Lower leg skin (tissue), 4 donors: ENCODE measurements at regions not wholly inside any gene's neighbourhood (a gene's known extent, or its start where the extent isn't known, plus 50 kb on each side); places are given as distances from the start of the nearest gene placed in this dataset.

ENCODE experiments used
- DNase-seq, 2 donors: peaks; one replicate each; pipeline ENCODE4 v3.0.0-alpha.2; 2019; ENCODE audit warnings: low spot score in 2 of 2
- H3K4me3 ChIP-seq: fragments of 200-600 bp; sonication (generic); 2 replicates; pipeline ENCODE4 v1.5.1; 2017; ENCODE audit warnings: mild to moderate bottlenecking, low read depth; ENCODE audit not compliant: poor library complexity, severe bottlenecking
- CTCF ChIP-seq, 3 donors: fragments of 450-650 bp; IDR thresholded peaks; one replicate each; pipeline ENCODE4 v1.5.1; 2016; ENCODE audit warnings: antibody characterized with exemption in 3 of 3, mild to moderate bottlenecking in 3 of 3, moderate library complexity in 2 of 3
- POLR2A ChIP-seq, 2 donors: fragments of 450-650 bp; IDR thresholded peaks; one replicate each; pipeline ENCODE4 v1.6.1; 2016 to 2017; ENCODE audit warnings: antibody characterized with exemption in 2 of 2, mild to moderate bottlenecking in 1 of 2, moderate library complexity in 1 of 2
- WGBS, 2 donors: methylation state at CpG; one replicate each; pipeline ENCODE4 v1.1.5; 2018; 5-methylcytosine and 5-hydroxymethylcytosine counted together
- intact Hi-C: fragments of 100-400 bp; cut with DNase I; formaldehyde crosslinking; loops from one replicate; pipeline ENCODE4 v1.15.0; 2023; ENCODE audit warnings: low total_unique reads

GRCh38 chr20:37611346-37611745 is 82.5 kb upstream of the CTNNBL1 start:
- 62 to 87% methylated on average over 9 of the region's 9 CpGs for WGBS, 2 donors
- no peak overlapping the region for H3K4me3 ChIP-seq
- TF ChIP-seq POLR2A (IDR thresholded peaks at IDR 0.05) (no peak), CTCF (IDR thresholded peaks at IDR 0.05) (no peak)
- intact Hi-C loops: no loop called here
- no peak for DNase-seq

- H3K4me3 ChIP-seq: no peak overlapping the region
- TF ChIP-seq POLR2A (IDR thresholded peaks at IDR 0.05) (no peak), CTCF (IDR thresholded peaks at IDR 0.05) (no peak)
- WGBS, 2 donors: 52 to 61% methylated on average over 14 of the region's 14 CpGs
- DNase-seq: no peak
- intact Hi-C loops: no loop called here
Measured at GRCh38 chr20:37610203-37610798, 82.6 kb upstream of the BLCAP start.

GRCh38 chr20:37602634-37603033 is 75.0 kb upstream of the BLCAP start:
- intact Hi-C loops: no loop called here
- 72 to 73% methylated on average over 6 of the region's 6 CpGs for WGBS, 2 donors
- TF ChIP-seq CTCF (IDR thresholded peaks at IDR 0.05) (no peak), POLR2A (IDR thresholded peaks at IDR 0.05) (no peak)
- no peak overlapping the region for H3K4me3 ChIP-seq
- DNase-seq: no peak

GRCh38 chr20:37600486-37600885 is 72.8 kb upstream of the BLCAP start:
- TF ChIP-seq CTCF (IDR thresholded peaks at IDR 0.05): no peak
- no peak for TF ChIP-seq POLR2A (IDR thresholded peaks at IDR 0.05)
- intact Hi-C loops: no loop called here
- no peak overlapping the region for H3K4me3 ChIP-seq
- no peak for DNase-seq
- 56 to 60% methylated on average over 3 of the region's 3 CpGs for WGBS, 2 donors

GRCh38 chr20:37598575-37599342 is 71.1 kb upstream of the BLCAP start:
- intact Hi-C loops: no loop called here

More at GRCh38 chr20:37598575-37599342, 71.1 kb upstream of the BLCAP start:
- TF ChIP-seq POLR2A (IDR thresholded peaks at IDR 0.05) (no peak), CTCF (IDR thresholded peaks at IDR 0.05) (no peak)
- no peak overlapping the region for H3K4me3 ChIP-seq
- DNase-seq: no peak
- 25 to 31% methylated on average over 10 of the region's 10 CpGs for WGBS, 2 donors
